Neural cell (in vitro differentiated cells): ENCODE measurements at regions not wholly inside any gene's neighbourhood (a gene's known extent, or its start where the extent isn't known, plus 50 kb on each side); places are given as distances from the start of the nearest gene placed in this dataset.

ENCODE experiments used
- H2AFZ ChIP-seq: fragments of 200-600, 300-800 bp; sonication (generic), shearing (Covaris generic); 2 replicates; pipeline ENCODE4 v1.6.0; 2014; ENCODE audit warnings: low read depth, mild to moderate bottlenecking, antibody characterized with exemption, low read length, moderate library complexity
- H3F3A ChIP-seq: fragments of 200-600 bp; shearing (Covaris generic); 2 replicates; pipeline ENCODE4 v1.6.1; 2016; ENCODE audit warnings: mild to moderate bottlenecking, moderate library complexity, mixed read lengths, antibody characterized with exemption, low read length; ENCODE audit not compliant: insufficient read depth, poor library complexity, severe bottlenecking
- H3K27ac ChIP-seq: fragments of 200-600, 300-800 bp; sonication (generic), shearing (Covaris generic); 2 replicates; pipeline ENCODE4 v1.5.1; 2014; ENCODE audit warnings: mild to moderate bottlenecking, low read length, moderate library complexity
- H3K27me3 ChIP-seq: fragments of 300-800, 200-600 bp; sonication (generic), shearing (Covaris generic); 2 replicates; pipeline ENCODE4 v1.6.0; 2014; ENCODE audit warnings: mild to moderate bottlenecking, low read depth, low read length, moderate library complexity; ENCODE audit not compliant: insufficient read depth
- H3K36me3 ChIP-seq: fragments of 300-800, 200-600 bp; sonication (generic), shearing (Covaris generic); 2 replicates; pipeline ENCODE4 v1.5.1; 2014; ENCODE audit warnings: mild to moderate bottlenecking, antibody characterized with exemption, low read length, moderate library complexity; ENCODE audit not compliant: insufficient read depth
- H3K4me2 ChIP-seq: fragments of 300-800, 200-600 bp; sonication (generic), shearing (Covaris generic); 2 replicates; pipeline ENCODE4 v1.6.0; 2014; ENCODE audit warnings: mild to moderate bottlenecking, low read length
- H3K4me3 ChIP-seq: fragments of 300-800, 200-600 bp; sonication (generic), shearing (Covaris generic); 2 replicates; pipeline ENCODE4 v1.5.1; 2014; ENCODE audit warnings: mild to moderate bottlenecking, low read length, moderate library complexity
- H3K79me2 ChIP-seq: fragments of 200-600 bp; shearing (Covaris generic); replicated peaks from 2 replicates; pipeline ENCODE4 v1.6.0; 2014; ENCODE audit warnings: mild to moderate bottlenecking, low read length, moderate library complexity; ENCODE audit not compliant: insufficient read depth
- H3K9ac ChIP-seq: fragments of 300-800, 200-600 bp; sonication (generic), shearing (Covaris generic); 2 replicates; pipeline ENCODE4 v1.6.1; 2016; ENCODE audit warnings: mild to moderate bottlenecking, low read length, mixed read lengths
- H3K9me2 ChIP-seq: fragments of 200-600 bp; shearing (Covaris generic); 2 replicates; pipeline ENCODE4 v1.6.1; 2016; ENCODE audit warnings: mild to moderate bottlenecking, low read length, mixed read lengths; ENCODE audit not compliant: insufficient read depth
- H3K9me3 ChIP-seq: fragments of 200-600, 300-800 bp; sonication (generic), shearing (Covaris generic); 2 replicates; pipeline ENCODE4 v1.6.1; 2016; ENCODE audit warnings: mild to moderate bottlenecking, mixed run types, low read length, moderate library complexity, mixed read lengths
- H4K20me1 ChIP-seq: fragments of 200-600 bp; shearing (Covaris generic); 2 replicates; pipeline ENCODE4 v1.6.1; 2016; ENCODE audit warnings: mild to moderate bottlenecking, mixed run types; ENCODE audit not compliant: insufficient read depth
- CTCF ChIP-seq: fragments of 450-650 bp; IDR thresholded peaks from 2 replicates; pipeline ENCODE4 v1.5.1; 2014; ENCODE audit warnings: antibody characterized with exemption, mild to moderate bottlenecking, moderate library complexity; ENCODE audit not compliant: poor library complexity, severe bottlenecking
- EP300 ChIP-seq: fragments of 450-650 bp; conservative IDR thresholded peaks from 2 replicates; pipeline ENCODE4 v1.6.1; 2014; ENCODE audit warnings: antibody characterized with exemption, mild to moderate bottlenecking, moderate library complexity; ENCODE audit not compliant: poor library complexity, severe bottlenecking
- EZH2 ChIP-seq: fragments of 200-600, 300-800 bp; shearing (Covaris generic), sonication (generic); IDR thresholded peaks from 2 replicates; pipeline ENCODE4 v1.6.1; 2014; ENCODE audit warnings: antibody characterized with exemption, low read length, borderline replicate concordance, mild to moderate bottlenecking; ENCODE audit not compliant: insufficient read depth, poor library complexity, severe bottlenecking
- MXI1 ChIP-seq: fragments of 450-650 bp; conservative IDR thresholded peaks from 2 replicates; pipeline ENCODE4 v1.6.1; 2014; ENCODE audit warnings: antibody characterized with exemption, mild to moderate bottlenecking; ENCODE audit not compliant: poor library complexity, severe bottlenecking
- POLR2AphosphoS5 ChIP-seq: IDR thresholded peaks from 2 replicates; pipeline ENCODE4 v1.6.1; 2012
- RAD21 ChIP-seq: fragments of 450-650 bp; conservative IDR thresholded peaks from 2 replicates; pipeline ENCODE4 v1.6.1; 2014; ENCODE audit warnings: antibody characterized with exemption, mild to moderate bottlenecking, moderate library complexity
- REST ChIP-seq: IDR thresholded peaks from 2 replicates; pipeline ENCODE4 v1.6.1; 2012; ENCODE audit warnings: borderline replicate concordance
- SMC3 ChIP-seq: fragments of 450-650 bp; conservative IDR thresholded peaks from 2 replicates; pipeline ENCODE4 v1.6.1; 2014; ENCODE audit warnings: antibody characterized with exemption, mild to moderate bottlenecking, moderate library complexity; ENCODE audit not compliant: poor library complexity
- TAF1 ChIP-seq: IDR thresholded peaks from 2 replicates; pipeline ENCODE4 v1.6.1; 2012; ENCODE audit warnings: low read depth

- Histone ChIP-seq H4K20me1 (no peaks in the 10 kb centered on the region), H3K27me3 (no peaks in the 10 kb centered on the region), H3K9ac (peak overlapping the region; percentile 1), H2AFZ (peak overlapping the region; percentile 19), H3K36me3 (no peaks in the 10 kb centered on the region), H3F3A (no peaks in the 10 kb centered on the region), H3K4me2 (no peak overlapping the region), H3K27ac (peak overlapping the region; percentile 42), H3K4me3 (no peak overlapping the region), H3K79me2 (no peaks in the 10 kb centered on the region), H3K9me2 (no peaks in the 10 kb centered on the region), H3K9me3 (no peaks in the 10 kb centered on the region)
- TF ChIP-seq MXI1: no peak
- TF ChIP-seq CTCF: no peak
- TF ChIP-seq POLR2AphosphoS5: no peak
- TF ChIP-seq RAD21: no peak
- TF ChIP-seq TAF1: no peak
- no peak for TF ChIP-seq EZH2
- no peak for TF ChIP-seq SMC3
- TF ChIP-seq REST: no peak
- no peak for TF ChIP-seq EP300
These were observed 349.6 kb downstream of the HAPSTR1 start for GRCh38 chr16:9441012-9441411.

GRCh38 chr16:9443864-9444263, 352.4 kb downstream of the HAPSTR1 start:
- H3F3A ChIP-seq: no peaks in the 10 kb centered on the region
- no peak overlapping the region for H3K4me3 ChIP-seq
- no peaks in the 10 kb centered on the region for H3K79me2 ChIP-seq
- no peak overlapping the region for H3K4me2 ChIP-seq
- no peak overlapping the region for H3K27ac ChIP-seq
- TF ChIP-seq REST (no peak), EZH2 (no peak), CTCF (no peak), MXI1 (no peak), RAD21 (no peak), SMC3 (no peak), TAF1 (no peak)
- H3K9me2 ChIP-seq: no peaks in the 10 kb centered on the region
- H3K36me3 ChIP-seq: no peaks in the 10 kb centered on the region
- no peaks in the 10 kb centered on the region for H3K27me3 ChIP-seq
- H3K9me3 ChIP-seq: no peaks in the 10 kb centered on the region
- H2AFZ ChIP-seq: no peak overlapping the region
- H4K20me1 ChIP-seq: no peaks in the 10 kb centered on the region
- no peak overlapping the region for H3K9ac ChIP-seq
